GM21423 (cell line): ENCODE measurements at regions not wholly inside any gene's neighbourhood (a gene's known extent, or its start where the extent isn't known, plus 50 kb on each side); places are given as distances from the start of the nearest gene placed in this dataset.
"Not testable (repeated sequence)": the region's sequence is repeated elsewhere in the genome, so short reads cannot be mapped to it uniquely, and the experiment has no call there.

Source experiments
- ATAC-seq: cut with Tn5 transposase; IDR thresholded peaks from one replicate; pipeline ENCODE4 v1.9.1; 2021; ENCODE audit warnings: mild to moderate bottlenecking, moderate library complexity; ENCODE audit not compliant: unreplicated experiment

DNA sequence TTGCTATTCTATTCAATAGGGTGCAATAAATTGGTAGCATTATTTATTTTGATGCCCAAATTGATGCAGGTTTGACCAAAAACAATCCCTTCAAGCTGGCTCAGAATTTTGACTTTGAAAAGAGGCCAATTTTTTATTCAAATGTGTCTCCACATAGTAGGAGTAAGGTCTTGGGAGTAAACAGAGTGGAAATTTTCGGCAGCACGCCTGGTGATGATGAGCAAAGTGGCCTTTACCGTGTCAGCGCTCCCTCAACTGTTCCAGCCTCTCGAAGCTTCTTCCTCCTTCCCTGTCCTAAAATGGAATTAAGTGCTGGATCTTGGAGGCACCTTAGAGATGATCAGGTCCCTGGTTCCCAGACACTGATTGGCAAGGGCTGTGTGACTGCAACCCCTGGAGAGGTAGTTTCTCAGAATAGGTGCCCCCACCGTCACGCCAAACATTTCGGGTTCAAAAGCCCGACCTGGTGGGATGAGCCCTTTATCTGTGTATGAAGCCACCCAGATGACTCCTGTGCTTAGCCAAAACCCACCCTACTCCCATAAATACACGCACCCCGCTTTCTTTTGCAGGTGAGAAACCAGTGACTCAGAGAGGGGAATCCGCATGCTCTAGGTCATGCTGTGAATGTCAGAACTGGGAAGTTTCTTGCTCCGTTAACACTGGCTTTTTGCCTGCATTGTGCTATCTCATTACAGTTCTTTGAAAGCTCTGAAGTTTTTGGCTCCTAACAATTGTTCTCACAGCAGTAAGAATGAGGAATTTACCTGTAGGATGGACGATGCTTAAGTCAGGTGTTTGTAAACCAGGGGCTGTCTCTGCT, 89.1 kb downstream of the CRYGS start:
- ATAC-seq, result no peak

DNA sequence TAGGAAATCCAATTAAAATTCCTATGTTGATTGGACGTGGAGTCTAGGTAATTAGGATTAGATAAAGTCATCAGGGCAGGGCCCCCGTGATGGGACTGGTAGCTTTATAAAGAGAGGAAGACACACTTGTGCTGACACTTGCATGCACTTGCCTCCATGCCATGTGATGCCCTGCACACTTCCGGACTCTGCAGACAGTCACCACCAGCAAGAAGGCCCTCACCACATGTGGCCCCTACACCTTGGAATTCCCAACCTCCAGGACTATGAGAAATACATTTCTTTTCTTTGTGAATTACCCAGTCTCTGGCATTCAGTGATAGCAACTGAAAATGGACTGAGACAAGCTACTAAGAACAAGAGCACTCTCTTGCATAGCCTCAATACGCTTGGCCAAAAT, 90.6 kb downstream of the CRYGS start:
- no peak for ATAC-seq

DNA sequence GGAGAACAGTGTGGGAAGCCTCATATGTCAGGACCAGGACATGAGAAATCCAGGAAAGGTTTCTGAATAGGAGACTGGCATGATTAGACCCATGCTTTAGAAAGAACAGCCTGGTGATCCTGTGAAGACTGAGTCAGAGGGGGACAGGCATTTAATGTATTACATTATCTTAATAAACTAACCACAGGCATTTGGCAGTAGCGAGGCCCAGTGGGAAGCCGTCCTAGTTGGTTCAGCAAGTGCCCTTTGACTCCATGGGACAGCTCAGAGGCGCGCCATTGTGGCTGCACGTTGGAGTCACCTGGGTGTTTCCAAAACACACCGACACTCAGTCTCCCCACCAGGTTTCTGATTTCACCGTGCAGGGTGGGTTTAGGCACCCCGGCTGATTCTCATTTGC, 90.5 kb upstream of the DGKG start:
- ATAC-seq, result no peak

DNA sequence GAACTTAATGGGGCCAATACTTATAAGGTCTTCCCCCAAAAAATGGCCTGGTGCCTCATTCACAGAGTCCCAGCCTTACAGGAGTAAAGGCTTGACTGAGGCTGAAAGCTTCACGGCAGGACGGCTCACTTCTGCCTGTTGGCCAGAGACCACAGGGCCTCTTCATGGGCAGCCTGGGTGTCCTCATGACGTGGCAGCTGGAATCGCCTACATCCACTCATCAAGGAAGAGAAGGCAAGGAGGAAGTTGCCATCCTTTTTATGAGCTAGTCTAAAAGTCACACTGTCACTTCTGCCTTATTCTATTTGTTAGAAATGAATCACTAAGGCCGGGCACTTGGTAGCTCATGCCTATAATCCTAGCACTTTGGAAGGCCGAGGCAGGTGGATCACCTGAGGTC, 89.3 kb upstream of the DGKG start:
- ATAC-seq, result no peak

DNA sequence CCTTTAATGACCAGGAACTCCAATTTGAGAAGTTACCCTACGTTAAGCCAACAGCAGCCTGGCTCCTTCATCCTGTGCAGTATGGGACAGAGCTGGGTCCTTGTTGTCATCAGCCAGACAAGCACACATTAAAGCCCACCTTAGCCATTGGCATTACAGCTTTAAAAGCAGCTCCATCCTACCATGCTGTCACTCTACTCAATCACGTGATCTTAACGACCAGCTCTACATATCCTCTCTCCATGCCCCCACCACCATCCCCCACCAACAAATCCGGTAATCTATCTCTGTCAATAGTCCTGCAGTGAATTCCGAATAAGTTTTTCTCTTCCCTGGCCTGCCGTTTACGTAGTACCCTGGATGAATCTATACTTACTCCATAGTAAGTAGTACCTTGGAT, 82.9 kb upstream of the DGKG start:
- no peak for ATAC-seq

DNA sequence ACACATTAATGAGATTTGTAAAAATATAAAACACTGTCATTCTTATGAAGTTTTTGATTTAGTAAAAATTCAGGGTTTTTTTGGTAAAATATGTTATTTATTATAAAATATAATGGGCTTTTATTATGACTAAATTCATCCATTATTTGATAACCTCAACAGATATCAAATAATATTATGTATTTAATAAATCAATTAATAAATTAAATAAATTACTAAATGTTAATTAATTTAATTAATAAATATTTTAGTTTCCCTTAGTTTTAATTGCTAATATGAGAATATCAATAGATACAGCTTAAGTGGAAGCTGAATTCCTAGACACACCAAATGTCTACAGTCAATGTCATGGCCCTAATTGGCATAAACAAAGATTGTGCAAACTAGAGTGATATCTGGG, 82.3 kb upstream of the DGKG start:
- ATAC-seq, result no peak

DNA sequence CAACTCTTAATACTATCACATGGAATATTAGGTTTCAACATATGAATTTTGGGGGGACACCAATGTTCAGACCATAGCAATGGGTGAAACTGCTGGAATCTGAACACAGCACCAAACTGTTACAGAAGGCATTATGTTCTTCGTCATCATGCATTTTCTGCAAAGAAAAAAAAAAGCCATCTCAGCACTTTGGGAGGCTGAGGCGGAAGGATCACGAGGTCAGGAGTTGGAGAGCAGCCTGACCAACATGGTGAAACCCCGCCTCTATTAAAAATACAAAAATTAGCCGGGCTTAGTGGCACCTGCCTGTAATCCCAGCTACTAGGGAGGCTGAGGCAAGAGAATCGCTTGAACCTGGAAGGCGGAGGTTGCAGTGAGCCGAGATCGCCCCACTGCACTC, 80.9 kb upstream of the DGKG start:
- ATAC-seq, result not testable (repeated sequence)

DNA sequence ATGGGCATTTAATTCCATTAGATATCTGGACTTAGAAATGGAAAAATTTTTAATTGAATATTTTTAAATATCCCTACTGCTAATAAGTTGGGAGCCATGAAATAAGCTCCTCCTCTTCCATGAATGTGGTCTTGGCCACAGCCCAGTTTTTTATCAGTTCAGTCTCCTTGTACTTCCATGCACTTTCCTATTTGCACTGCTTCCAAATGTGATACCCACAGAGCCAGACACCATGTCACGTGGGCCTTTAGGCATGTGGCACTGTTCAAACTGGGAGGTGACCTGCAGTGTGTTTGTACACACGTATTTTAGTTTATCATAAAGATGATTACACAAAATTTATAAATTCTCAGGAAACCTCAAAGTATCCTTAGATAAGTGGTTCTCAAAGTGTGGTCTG, 80.1 kb upstream of the DGKG start:
- ATAC-seq, result no peak

DNA sequence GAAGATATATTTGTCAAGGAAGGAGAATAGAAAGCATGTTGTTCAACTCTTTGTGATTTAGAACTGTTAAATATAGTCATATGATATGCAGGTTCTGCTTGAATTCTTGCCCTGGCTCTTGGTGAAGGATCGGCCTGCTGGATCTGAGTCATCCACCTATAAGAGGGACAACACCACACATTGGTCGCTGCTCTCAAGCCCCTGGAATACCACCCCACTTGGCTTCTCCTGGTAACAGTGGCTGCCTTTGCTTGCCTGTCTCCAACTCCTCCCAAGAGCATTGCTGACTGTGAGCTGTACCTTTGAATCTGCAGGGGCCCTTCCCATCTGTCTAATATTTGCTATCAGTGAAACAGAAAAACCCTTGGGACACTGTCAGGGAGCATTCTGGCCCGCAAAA, 78.9 kb upstream of the DGKG start:
- no peak for ATAC-seq

DNA sequence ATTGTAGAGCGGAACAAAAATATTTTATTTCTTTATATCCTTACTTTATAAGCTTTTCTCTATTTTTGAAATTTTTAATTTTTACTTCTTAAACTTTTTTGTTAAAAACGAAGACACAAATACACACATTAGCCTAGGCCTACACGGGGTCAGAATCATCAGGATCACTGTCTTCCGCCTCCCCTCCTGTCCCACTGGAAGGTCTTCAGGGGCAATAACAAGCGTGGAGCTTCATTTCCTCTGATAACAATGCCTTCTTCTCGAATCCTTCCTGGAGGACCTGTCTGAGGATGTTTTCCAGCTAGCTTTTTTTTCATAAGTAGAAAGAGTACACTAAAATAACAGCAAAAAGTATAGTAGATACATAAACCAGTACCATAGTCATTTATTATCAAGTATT, 77.7 kb upstream of the DGKG start:
- ATAC-seq, result no peak

DNA sequence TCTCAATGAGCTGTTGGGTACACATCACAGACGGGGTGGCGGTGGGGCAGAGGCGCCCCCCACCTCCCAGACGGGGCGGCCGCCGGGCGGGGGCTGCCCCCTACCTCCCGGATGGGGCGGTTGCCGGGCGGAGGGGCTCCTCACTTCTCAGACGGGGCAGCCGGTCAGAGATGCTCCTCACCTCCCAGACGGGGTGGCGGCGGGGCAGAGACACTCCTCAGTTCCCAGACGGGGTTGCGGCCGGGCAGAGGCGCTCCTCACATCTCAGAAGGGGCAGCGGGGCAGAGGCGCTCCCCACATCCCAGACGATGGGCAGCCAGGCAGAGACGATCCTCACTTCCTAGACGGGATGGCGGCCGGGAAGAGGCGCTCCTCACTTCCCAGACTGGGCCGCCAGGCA, 73.3 kb upstream of the DGKG start:
- ATAC-seq, result not testable (repeated sequence)

DNA sequence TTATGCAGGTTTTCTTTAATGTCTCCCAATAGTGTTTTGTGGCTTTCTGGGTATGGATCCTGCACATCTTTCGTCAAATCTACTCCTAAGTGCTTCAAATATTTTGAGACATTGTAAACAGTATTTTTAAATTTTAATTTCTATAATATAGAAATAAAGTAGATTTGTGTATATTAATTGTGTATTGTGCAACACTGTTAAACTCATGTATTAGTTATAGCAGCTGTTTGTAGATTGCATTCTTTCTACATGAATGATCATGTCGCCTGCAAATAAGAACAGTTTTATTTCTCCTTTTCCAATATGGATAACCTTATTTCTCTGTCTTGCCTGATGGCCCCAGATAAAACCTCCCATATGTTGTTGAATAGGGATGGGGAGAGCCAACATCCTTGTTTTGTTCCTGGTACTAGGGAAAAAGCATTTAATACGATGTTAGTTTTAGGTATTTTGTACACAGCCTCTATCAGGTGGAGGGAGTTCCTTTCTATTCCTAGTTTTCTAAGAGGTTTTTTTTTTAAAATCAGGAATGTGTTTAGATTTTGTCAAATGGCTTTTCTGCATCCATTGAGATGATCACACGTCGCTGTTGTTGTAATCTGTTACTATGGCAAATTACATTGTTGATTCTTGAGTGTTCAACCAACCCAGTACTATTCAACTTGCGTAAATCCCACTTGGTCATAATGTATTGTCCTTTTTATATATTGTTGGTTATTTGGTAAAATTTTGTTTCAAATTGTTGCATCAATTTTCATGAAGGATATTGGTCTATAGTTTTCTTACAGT, 71.1 kb upstream of the DGKG start:
- no peak for ATAC-seq

DNA sequence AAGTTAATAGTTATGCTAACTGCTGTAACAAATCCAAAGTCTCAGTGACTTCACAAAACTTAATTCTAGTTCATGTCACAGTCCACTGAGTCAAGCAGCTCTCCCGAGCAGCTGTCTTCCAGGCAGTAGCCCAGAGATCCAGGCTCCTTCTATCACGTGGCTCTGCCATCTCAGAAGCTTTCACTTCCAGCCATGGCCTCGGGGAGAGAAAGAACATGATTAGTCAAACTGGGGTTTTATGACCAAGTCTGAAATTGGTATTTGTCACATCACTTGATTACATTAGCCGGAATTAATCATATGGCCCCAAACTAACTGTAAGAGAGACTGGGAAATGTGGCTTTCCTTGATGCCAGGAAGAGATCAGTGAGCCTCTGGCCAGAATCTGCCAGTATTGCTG, 70.2 kb upstream of the DGKG start:
- no peak for ATAC-seq

DNA sequence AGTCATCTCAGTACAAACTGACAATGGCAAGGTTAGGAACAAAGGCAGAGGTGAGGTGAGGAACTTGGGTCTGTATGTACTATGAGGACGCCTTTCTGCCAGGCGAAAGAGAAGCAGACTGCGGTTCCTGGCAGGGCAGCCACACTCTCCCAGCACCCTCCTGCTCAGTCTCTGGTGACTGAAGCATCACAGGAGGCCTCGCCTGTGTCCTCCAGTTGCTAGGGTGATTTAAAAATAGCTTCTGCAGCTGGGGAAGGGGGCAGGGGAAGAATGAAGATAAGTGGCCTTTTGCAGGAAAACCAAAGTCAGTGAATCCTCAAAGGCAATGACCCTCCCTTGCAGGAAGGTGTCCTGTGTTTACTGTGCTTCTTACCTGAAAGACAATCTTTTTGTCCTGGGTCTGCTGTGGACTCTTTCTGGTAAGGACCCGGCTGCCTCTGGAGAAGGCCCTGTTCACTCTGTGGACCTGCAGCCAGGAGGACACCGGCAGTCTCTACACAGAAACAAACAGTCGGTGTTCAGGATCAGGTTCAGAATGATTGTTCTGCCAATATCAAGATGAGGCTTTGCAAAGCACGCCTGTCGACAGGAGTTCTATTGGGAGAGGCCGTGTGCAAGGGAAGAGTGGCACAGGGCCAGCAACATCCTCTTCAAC, 65.7 kb upstream of the DGKG start:
- ATAC-seq, result no peak

DNA sequence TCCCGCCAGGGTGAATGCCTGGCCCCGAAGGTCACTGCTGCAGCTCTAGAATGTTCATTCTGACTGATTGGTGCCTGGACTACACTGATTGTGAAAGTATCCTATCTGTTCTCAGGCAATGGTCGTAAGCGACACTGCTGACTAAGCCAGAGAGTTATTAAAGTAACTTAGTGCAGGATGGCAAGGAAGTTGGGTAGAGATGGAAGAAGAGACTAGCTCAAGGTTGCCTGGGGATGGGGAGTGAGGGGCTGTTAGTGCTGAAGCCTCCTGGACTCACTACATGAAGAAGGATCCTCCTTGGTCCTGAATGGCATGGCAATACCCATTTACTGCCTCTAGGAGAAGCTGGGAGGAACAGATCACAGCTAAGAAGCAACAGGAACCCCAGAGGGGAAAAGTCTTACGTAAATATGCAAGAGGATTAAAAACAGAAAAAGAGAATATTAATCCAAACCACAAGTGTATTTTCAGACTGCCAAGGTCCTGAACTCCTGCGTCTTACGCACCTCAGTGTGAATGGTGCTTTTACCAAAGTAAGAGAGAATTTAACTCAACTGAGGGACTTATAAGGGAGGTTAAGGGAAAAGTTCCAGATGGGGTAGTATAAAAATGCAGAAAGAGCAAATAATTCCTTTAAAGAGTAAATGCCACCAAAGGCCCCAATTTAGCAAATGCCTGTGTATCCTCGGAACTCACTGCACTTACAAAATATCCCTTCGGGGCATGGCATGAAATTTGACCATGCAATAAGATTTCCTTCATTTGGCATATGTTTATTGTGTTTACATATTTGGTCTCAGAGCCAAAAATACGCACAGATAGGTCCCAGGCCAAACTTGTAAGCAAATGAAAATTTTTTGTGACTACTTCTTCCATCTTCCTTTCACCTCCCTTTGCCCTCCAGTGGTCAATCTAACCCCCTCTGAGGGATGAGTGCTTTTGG, 64.0 kb upstream of the DGKG start:
- no peak for ATAC-seq

DNA sequence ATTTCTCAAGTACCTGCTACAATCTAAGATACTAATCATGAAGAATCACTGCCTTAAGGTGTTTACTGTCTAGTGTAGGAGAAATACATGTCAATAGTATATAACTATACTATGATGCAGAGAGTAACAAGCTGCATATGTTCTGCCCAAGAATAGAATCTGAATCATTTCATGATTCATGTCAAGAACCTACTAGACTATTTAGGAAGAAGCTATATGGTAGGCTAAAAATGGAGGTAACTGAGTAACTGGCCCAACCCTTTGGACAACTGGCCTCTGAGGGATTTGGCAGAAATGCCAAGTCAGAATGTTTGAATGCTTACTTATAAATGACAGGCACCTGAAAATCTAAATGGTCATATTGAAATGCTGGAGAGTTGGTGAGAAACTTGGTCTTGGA, 59.9 kb upstream of the DGKG start:
- ATAC-seq, result no peak

DNA sequence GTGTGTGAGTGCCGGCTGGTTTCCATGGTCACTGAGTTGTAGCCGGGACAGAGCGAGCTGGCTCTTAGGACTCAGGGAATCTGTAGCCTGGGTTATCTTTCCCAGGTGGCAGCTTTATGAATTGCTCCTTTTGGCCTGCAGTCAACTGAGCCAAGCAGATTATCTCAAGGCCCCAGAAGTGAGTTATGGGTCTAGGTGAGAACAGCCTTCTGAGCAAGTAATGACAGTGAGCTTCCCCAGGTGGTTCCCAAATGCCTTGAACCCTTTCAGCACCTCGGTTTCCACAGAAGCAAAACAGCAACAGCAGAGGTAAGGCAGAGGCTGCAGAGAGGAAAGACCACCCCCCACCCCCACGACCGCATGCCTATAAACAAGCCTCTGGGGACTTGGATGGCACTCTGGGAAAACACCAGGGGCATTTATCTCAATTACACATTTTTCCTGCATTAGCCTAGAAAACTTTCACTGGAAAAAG, 56.7 kb upstream of the DGKG start:
- no peak for ATAC-seq

DNA sequence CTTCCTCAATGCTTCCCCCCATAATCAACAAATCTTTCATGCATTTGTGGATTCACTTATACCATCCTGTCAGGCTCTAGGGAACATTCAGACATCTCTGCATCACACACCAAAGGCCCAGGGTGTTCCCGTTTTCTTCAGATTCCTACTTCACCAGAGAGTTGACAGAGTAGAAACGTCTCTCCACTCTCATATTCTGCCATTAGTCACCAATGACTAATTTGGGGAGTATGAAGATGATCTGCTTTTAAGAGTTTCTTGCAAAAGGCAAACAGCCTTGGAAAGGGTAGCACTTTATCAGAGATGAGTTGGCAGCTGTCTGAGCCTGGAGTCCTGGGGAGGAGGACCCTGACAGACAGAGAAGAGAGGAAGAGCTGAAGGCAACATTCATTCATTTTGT, 55.8 kb upstream of the DGKG start:
- ATAC-seq, result no peak

DNA sequence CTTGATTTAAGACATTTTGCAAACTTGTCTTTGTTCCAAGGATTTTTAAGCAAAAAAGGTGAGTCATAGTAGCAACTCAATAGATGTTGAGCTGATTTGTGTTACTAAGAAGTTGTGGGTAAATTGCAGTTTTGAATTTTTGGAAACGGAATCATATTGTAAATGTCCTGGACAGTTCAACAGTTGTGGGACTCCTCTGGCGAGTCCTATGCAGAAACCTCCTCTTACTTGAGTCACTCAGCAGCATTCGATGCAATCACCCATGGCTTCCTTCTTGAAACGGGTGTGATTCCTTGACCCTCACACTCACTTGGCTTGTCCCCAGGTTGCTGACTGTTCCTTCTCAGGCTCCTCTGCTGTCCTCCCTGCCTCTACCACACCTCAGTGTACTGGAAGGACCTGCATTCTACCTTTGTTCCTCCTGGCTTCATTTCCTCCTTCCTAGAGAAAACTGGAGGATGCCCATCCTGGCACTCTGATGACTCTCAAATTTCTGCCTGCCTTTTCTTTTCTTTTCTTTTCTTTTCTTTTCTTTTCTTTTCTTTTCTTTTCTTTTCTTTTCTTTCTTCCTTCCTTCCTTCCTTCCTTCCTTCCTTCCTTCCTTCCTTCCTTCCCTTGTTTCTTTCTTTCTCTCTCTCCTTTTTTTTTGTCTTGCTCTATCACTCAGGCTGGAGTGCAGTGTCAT, 52.8 kb upstream of the DGKG start:
- ATAC-seq, result no peak
